MM.1S (cell line): ENCODE measurements at regions not wholly inside any gene's neighbourhood (a gene's known extent, or its start where the extent isn't known, plus 50 kb on each side); places are given as distances from the start of the nearest gene placed in this dataset.

Source experiments
- DNase-seq: peaks from one replicate; pipeline ENCODE4 v3.0.0-alpha.2; 2015
- H2AFZ ChIP-seq: fragments of 300-600 bp; sonication (generic); 2 replicates; pipeline ENCODE4 v1.6.0; 2016; ENCODE audit warnings: antibody characterized with exemption, low read length
- H3F3A ChIP-seq: fragments of 300-600 bp; sonication (generic); 2 replicates; pipeline ENCODE4 v1.6.1; 2016; ENCODE audit warnings: mild to moderate bottlenecking, antibody characterized with exemption, low read length, moderate library complexity, mixed read lengths; ENCODE audit not compliant: insufficient read depth
- H3K27ac ChIP-seq: fragments of 300-600 bp; sonication (generic); 2 replicates; pipeline ENCODE4 v1.5.1; 2016; ENCODE audit warnings: mild to moderate bottlenecking, low read length
- H3K27me3 ChIP-seq: fragments of 300-600 bp; sonication (generic); replicated peaks from 2 replicates; pipeline ENCODE4 v1.6.0; 2016; ENCODE audit warnings: low read length; ENCODE audit not compliant: insufficient read depth
- H3K36me3 ChIP-seq: fragments of 300-600 bp; sonication (generic); replicated peaks from 2 replicates; pipeline ENCODE4 v1.6.1; 2016; ENCODE audit warnings: mild to moderate bottlenecking, low read length, mixed read lengths; ENCODE audit not compliant: insufficient read depth
- H3K4me1 ChIP-seq: fragments of 300-600 bp; sonication (generic); 2 replicates; pipeline ENCODE4 v1.6.1; 2016; ENCODE audit warnings: low read length, mixed read lengths
- H3K4me2 ChIP-seq: fragments of 300-600 bp; sonication (generic); 2 replicates; pipeline ENCODE4 v1.6.0; 2016; ENCODE audit warnings: low read depth, low read length
- H3K4me3 ChIP-seq: fragments of 300-600 bp; sonication (generic); 2 replicates; pipeline ENCODE4 v1.5.1; 2016; ENCODE audit warnings: low read length, mixed read lengths
- H3K79me2 ChIP-seq: fragments of 300-600 bp; sonication (generic); 2 replicates; pipeline ENCODE4 v1.6.1; 2016; ENCODE audit warnings: mixed run types, low read length, mixed read lengths
- H3K9ac ChIP-seq: fragments of 300-600 bp; sonication (generic); 2 replicates; pipeline ENCODE4 v1.6.1; 2016; ENCODE audit warnings: low read length, mixed read lengths
- H3K9me2 ChIP-seq: fragments of 300-600 bp; sonication (generic); replicated peaks from 2 replicates; pipeline ENCODE4 v1.6.1; 2016; ENCODE audit warnings: mild to moderate bottlenecking, low read length, mixed read lengths; ENCODE audit not compliant: insufficient read depth
- H3K9me3 ChIP-seq: fragments of 300-600 bp; sonication (generic); replicated peaks from 2 replicates; pipeline ENCODE4 v1.6.1; 2016; ENCODE audit warnings: mild to moderate bottlenecking, low read length, mixed read lengths; ENCODE audit not compliant: insufficient read depth
- H4K20me1 ChIP-seq: fragments of 300-600 bp; sonication (generic); 2 replicates; pipeline ENCODE4 v1.6.1; 2016; ENCODE audit warnings: mild to moderate bottlenecking, low read length, moderate library complexity, mixed read lengths; ENCODE audit not compliant: insufficient read depth
- CTCF ChIP-seq: fragments of 300-600 bp; sonication (generic); IDR thresholded peaks from 2 replicates; pipeline ENCODE4 v1.5.1; 2016; ENCODE audit warnings: antibody characterized with exemption, low read length, mixed read lengths
- EZH2 ChIP-seq: fragments of 300-600 bp; sonication (generic); optimal IDR thresholded peaks from 2 replicates; pipeline ENCODE3; 2017; ENCODE audit warnings: low read depth, mild to moderate bottlenecking, antibody characterized with exemption, low read length, mixed read lengths
- EZH2phosphoT487 ChIP-seq: fragments of 300-600 bp; sonication (generic); IDR thresholded peaks from 2 replicates; pipeline ENCODE4 v1.6.1; 2018; ENCODE audit warnings: antibody characterized with exemption, low read length

- Histone ChIP-seq H3K4me2 (0 out of 2 replicates have a peak overlapping the region, but pooled peaks have one; percentile 5), H2AFZ (no peak overlapping the region), H3F3A (peaks cover 5% of the 10 kb centered on the region; the same call in 1 of the 2 replicates), H3K9me3 (no peaks in the 10 kb centered on the region), H3K79me2 (no peaks in the 10 kb centered on the region), H4K20me1 (no peaks in the 10 kb centered on the region), H3K4me1 (peaks cover 7% of the 10 kb centered on the region), H3K27me3 (no peaks in the 10 kb centered on the region), H3K27ac (peak overlapping the region; percentile 13; the same call in 1 of the 2 replicates), H3K36me3 (no peaks in the 10 kb centered on the region), H3K9ac (no peak overlapping the region), H3K4me3 (no peak overlapping the region), H3K9me2 (no peaks in the 10 kb centered on the region)
- no peak for DNase-seq
- TF ChIP-seq EZH2 (no peak), EZH2phosphoT487 (no peak), CTCF (no peak)
Measured at GRCh38 chr1:194280463-194280862, 1094.0 kb upstream of the B3GALT2 start.

- no peaks in the 10 kb centered on the region for H3K36me3 ChIP-seq
Measured at GRCh38 chr1:194279975-194280374, 1093.6 kb upstream of the B3GALT2 start.

GRCh38 chr1:194277927-194278326 lies 1091.5 kb upstream of the B3GALT2 start:
- DNase-seq = peak; percentile 70
- Histone ChIP-seq H2AFZ (no peak overlapping the region), H3K9me2 (no peaks in the 10 kb centered on the region), H3K79me2 (no peaks in the 10 kb centered on the region), H3K4me2 (peak overlapping the region; percentile 44; the same call in 1 of the 2 replicates), H3K27ac (peak overlapping the region; percentile 47; the same call in 1 of the 2 replicates), H3K27me3 (no peaks in the 10 kb centered on the region), H3K4me3 (peak overlapping the region; percentile 12; the same call in 1 of the 2 replicates), H3K36me3 (no peaks in the 10 kb centered on the region), H4K20me1 (no peaks in the 10 kb centered on the region), H3K4me1 (peaks cover 7% of the 10 kb centered on the region), H3K9ac (no peak overlapping the region; the same call in 1 of the 2 replicates), H3F3A (peaks cover 5% of the 10 kb centered on the region; the same call in 1 of the 2 replicates), H3K9me3 (no peaks in the 10 kb centered on the region)
- TF ChIP-seq EZH2 (no peak), CTCF (no peak), EZH2phosphoT487 (no peak)

More at GRCh38 chr1:194279975-194280374, 1093.6 kb upstream of the B3GALT2 start:
- Histone ChIP-seq H3K9me3 (no peaks in the 10 kb centered on the region), H3K4me1 (peaks cover 7% of the 10 kb centered on the region), H3K9ac (no peak overlapping the region), H3K27ac (no peak overlapping the region), H3K4me3 (no peak overlapping the region), H3F3A (peaks cover 5% of the 10 kb centered on the region; the same call in 1 of the 2 replicates), H3K79me2 (no peaks in the 10 kb centered on the region), H3K27me3 (no peaks in the 10 kb centered on the region), H4K20me1 (no peaks in the 10 kb centered on the region), H2AFZ (no peak overlapping the region), H3K4me2 (no peak overlapping the region), H3K9me2 (no peaks in the 10 kb centered on the region)
- no peak for DNase-seq
- TF ChIP-seq EZH2 = no peak
- no peak for TF ChIP-seq CTCF
